Neutrophil (primary cell): ENCODE measurements at regions not wholly inside any gene's neighbourhood (a gene's known extent, or its start where the extent isn't known, plus 50 kb on each side); places are given as distances from the start of the nearest gene placed in this dataset.

Source experiments
- H3K27ac ChIP-seq: fragments of 200-600 bp; sonication (generic); 2 replicates; pipeline ENCODE4 v1.5.1; 2016; ENCODE audit warnings: mild to moderate bottlenecking, moderate library complexity
- H3K27me3 ChIP-seq: fragments of 200-600 bp; sonication (generic); 2 replicates; pipeline ENCODE4 v1.6.0; 2016; ENCODE audit warnings: mild to moderate bottlenecking
- H3K36me3 ChIP-seq: fragments of 200-600 bp; sonication (generic); 2 replicates; pipeline ENCODE4 v1.5.1; 2017
- H3K4me1 ChIP-seq, 2 experiments: fragments of 200-600 bp in 1 of 2; sonication (generic) in 1 of 2; 1 replicate in 1 of 2; 2 replicates in 1 of 2; pipeline versions ENCODE4 v1.5.1 to v1.6.1; 2013 to 2016; ENCODE audit warnings: low read depth in 1 of 2, low read length in 1 of 2, mild to moderate bottlenecking in 1 of 2, moderate library complexity in 1 of 2; ENCODE audit not compliant: control insufficient read depth in 1 of 2, insufficient read depth in 1 of 2
- H3K4me3 ChIP-seq, 2 experiments: fragments of 200-600 bp in 1 of 2; sonication (generic) in 1 of 2; 1 replicate in 1 of 2; 2 replicates in 1 of 2; pipeline ENCODE4 v1.5.1; 2013 to 2016; ENCODE audit warnings: low read depth in 1 of 2, low read length in 1 of 2, mild to moderate bottlenecking in 1 of 2, moderate library complexity in 1 of 2
- H3K9me3 ChIP-seq: fragments of 200-600 bp; sonication (generic); 2 replicates; pipeline ENCODE4 v1.5.1; 2016
- CTCF ChIP-seq: fragments of 200-600 bp; sonication (generic); IDR thresholded peaks from 2 replicates; pipeline ENCODE4 v1.5.1; 2016; ENCODE audit warnings: antibody characterized with exemption

GRCh38 chr6:84926189-84927155, 162.1 kb upstream of the TBX18 start:
- no peak for TF ChIP-seq CTCF
- Histone ChIP-seq H3K27me3 (no peaks in the 10 kb centered on the region), H3K4me1 (no peaks in the 10 kb centered on the region), H3K36me3 (no peaks in the 10 kb centered on the region), H3K9me3 (no peaks in the 10 kb centered on the region), H3K27ac (no peak overlapping the region), H3K4me3 (no peak overlapping the region)

GRCh38 chr6:84921891-84922290, 157.5 kb upstream of the TBX18 start:
- Histone ChIP-seq H3K9me3 (no peaks in the 10 kb centered on the region), H3K27ac (no peak overlapping the region), H3K27me3 (no peaks in the 10 kb centered on the region), H3K4me3 (no peak overlapping the region), H3K36me3 (no peaks in the 10 kb centered on the region), H3K4me1 (no peaks in the 10 kb centered on the region)
- TF ChIP-seq CTCF: no peak

- Histone ChIP-seq H3K4me3 (no peak overlapping the region), H3K4me1 (no peaks in the 10 kb centered on the region), H3K27ac (no peak overlapping the region), H3K27me3 (no peaks in the 10 kb centered on the region), H3K36me3 (no peaks in the 10 kb centered on the region), H3K9me3 (no peaks in the 10 kb centered on the region)
- no peak for TF ChIP-seq CTCF
Observed at GRCh38 chr6:84920021-84920420, 155.6 kb upstream of the TBX18 start.

- H3K27me3 ChIP-seq: no peaks in the 10 kb centered on the region
- H3K4me3 ChIP-seq: no peak overlapping the region
- no peak for TF ChIP-seq CTCF
- no peak overlapping the region for H3K27ac ChIP-seq
- no peaks in the 10 kb centered on the region for H3K4me1 ChIP-seq
- H3K9me3 ChIP-seq: no peaks in the 10 kb centered on the region
- no peaks in the 10 kb centered on the region for H3K36me3 ChIP-seq
Observed at GRCh38 chr6:84916704-84917103, 152.3 kb upstream of the TBX18 start.

- TF ChIP-seq CTCF: no peak
- no peak overlapping the region for H3K4me3 ChIP-seq
- no peaks in the 10 kb centered on the region for H3K27me3 ChIP-seq
- no peaks in the 10 kb centered on the region for H3K9me3 ChIP-seq
- no peaks in the 10 kb centered on the region for H3K36me3 ChIP-seq
- H3K4me1 ChIP-seq: no peaks in the 10 kb centered on the region
- no peak overlapping the region for H3K27ac ChIP-seq
Observed at GRCh38 chr6:84912472-84913322, 148.3 kb upstream of the TBX18 start.
